HG03066 (cell line): ENCODE measurements at regions not wholly inside any gene's neighbourhood (a gene's known extent, or its start where the extent isn't known, plus 50 kb on each side); places are given as distances from the start of the nearest gene placed in this dataset.

ENCODE experiments used
- ATAC-seq: cut with Tn5 transposase; IDR thresholded peaks from one replicate; pipeline ENCODE4 v1.9.1; 2021; ENCODE audit warnings: low read depth; ENCODE audit not compliant: unreplicated experiment

DNA sequence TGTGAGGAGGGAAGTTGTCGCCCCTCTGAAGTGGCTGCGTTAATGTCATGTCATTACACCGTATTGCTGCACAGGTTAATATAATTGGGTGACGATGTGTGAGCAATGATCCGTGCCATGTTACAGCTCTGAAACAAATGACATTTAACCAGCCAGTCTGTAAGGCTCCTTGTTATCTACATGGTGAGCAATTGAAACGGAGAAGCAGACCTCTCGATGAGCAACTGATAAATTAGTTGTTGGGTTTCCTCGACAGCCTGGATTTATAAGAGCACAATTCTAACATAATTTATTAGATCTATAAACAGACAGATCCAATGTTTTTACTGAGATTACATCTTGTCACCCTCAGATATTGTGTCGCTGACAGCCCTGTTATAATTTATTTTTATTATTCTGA lies 49.9 kb upstream of the MAFB start:
- no peak for ATAC-seq

GRCh38 chr20:40739841-40740240 lies 50.8 kb upstream of the MAFB start:
- ATAC-seq, result no peak

DNA sequence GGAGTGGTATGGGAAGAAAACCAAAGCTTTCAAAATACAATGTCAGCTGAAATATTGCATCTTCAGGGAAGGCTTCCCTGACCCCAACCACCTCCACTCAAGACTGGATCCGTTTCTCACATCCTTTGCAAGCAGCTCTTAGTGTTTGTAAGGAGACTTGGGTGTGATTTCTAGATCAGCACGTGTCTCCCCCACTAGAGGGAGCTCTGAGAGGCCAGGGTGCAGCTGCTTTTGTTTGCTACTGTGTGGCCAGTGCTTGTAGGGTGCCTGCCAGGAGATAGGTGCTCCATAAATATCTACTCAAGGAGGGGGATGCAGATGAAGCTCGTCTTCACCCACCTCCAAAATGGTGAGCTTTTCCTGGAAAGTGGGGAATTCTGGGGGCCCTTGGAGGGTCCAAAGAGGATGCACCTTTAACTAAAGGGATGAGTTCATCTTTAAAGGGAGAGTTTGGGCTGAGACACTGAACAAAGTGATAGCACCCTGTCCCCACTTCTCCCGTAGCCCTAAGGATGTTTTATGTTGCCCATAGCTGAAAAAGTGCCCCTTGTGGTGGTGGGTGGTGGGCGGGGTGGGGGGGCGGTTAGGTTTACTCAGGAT lies 52.6 kb upstream of the MAFB start:
- ATAC-seq, result no peak

DNA sequence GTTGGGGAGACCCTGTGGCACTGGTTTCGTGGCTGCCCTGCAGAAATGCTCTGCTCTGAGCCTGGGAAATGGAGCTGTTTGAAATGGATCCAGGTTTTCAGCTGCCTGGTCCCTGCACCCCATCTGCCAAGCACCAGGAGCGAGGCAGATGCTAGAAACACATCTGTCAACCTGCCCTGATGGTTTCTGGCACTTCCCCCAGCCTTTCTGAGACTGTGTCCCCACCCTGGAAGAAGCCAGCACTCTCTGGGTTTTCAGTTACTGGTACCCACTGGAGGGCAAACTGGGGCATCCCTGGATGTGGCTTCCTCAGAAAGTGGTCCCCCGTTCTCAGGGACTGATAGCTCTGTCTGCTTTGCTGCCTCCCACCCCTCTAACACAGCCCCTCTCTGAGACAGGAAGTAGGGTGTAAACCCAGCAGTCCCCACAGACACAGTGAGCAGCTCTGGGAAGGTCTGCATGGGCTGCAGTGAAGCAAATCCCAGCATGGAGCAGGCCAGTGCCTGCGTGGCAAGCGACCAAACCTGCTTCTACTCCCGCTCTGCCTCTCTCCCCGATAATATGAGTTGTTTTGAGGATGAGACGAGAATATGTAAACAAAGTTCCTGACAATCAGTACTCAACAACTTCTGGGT lies 54.2 kb upstream of the MAFB start:
- ATAC-seq, result no peak

- no peak for ATAC-seq
Observed at GRCh38 chr20:40744072-40744817, 55.2 kb upstream of the MAFB start.

GRCh38 chr20:40744818-40745175 lies 55.8 kb upstream of the MAFB start:
- ATAC-seq, result no peak

GRCh38 chr20:40746251-40746650 lies 57.2 kb upstream of the MAFB start:
- ATAC-seq, result no peak

DNA sequence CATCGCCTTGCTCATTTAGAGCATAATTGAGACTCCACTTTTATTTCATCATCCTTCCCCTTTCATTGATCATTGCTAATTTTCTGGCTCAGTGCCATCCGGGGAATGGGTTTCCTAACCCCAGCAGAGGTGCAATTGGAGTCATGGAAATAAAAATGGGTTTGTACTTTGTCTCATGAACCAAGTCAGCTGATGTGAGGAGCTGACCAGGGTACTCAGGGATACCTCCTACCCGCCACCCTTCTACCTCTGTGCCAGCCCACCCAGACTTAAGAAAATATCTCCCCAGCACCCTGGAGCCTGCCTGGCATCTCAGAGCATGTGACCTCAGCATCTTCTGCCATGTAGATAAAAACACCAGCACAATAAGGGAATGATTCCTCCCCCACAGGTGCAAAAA lies 59.1 kb upstream of the MAFB start:
- ATAC-seq, result no peak

- ATAC-seq, result no peak
Observed at GRCh38 chr20:40749985-40750506, 61.0 kb upstream of the MAFB start.

GRCh38 chr20:40750541-40751035 lies 61.6 kb upstream of the MAFB start:
- ATAC-seq, result no peak

DNA sequence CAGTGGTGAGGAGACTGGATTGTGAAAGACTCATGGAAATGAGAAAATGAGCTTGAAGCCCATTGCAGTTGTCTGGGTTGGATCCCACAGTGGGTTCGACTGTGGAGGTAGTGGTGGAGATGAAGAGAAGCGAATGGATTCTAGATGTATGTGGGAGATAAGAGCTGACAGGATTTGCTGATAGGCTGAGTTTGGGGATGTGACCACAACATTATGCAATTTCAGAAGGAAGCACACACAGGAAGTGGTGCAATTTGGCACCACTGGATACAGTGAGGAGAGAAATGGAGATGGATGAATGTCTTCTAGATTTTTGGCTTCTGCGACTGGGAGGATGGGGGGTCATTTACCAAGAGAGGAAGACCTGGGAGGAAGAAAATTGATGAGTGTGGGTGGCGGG lies 64.4 kb upstream of the MAFB start:
- ATAC-seq, result no peak

GRCh38 chr20:40754339-40754943 lies 65.4 kb upstream of the MAFB start:
- no peak for ATAC-seq

DNA sequence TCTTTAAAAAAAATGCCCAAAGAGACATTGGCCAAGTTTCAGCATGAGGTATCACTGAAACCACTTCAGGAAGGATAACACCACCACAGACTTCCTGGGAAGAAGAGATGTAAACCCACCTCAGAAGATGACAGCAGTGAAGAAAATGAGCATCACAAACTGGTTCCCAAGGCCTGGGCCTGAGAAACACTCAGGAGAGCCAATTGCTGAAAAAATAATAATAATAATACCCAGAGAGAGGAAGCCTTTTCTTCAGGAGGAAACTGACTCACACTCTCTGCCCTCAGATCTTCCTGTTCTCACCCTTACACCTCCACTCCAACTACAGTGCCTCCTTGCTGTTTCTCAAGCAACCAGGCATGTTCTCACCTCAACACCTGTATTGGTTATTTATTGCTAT lies 68.1 kb upstream of the MAFB start:
- no peak for ATAC-seq

DNA sequence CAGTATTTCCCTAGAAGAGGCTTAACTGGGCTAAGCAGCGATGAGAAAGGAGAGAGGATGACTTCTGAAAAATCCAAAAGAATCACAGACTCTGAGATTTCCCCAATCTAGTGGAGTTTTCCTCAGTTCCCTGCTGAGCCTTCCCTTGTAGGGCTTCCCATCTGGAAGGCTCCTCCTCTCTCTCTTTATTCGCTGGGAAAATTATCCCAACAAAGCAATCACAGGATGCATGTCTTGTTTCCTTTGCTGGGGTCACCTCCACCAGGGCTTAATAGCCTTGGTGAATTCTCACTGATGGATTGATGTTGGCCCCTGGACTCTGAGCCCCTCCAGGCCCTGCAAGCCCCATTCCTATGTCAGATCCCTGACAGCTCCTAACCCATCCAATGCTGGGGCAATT lies 69.8 kb upstream of the MAFB start:
- ATAC-seq, result no peak

DNA sequence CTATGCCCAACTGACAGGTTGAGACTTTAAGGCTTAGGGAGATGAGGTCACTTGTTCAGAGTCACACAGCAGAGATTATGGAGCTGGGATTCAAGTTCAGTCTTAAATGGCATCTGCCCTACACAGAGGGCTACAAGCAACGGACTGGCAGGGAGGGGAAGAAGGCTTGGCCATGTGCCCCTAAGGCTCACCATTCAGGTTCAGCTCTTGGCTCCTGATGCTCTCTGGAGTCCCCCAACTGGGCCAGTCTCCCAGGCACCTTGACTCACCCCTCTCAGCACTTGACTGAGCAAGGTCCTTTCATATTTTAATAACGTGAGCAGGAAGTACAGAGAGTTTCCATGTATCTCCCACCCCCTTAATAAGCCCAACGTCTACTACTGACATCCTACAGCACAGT lies 71.4 kb upstream of the MAFB start:
- no peak for ATAC-seq

- ATAC-seq, result no peak
Observed at GRCh38 chr20:40763646-40764295, 74.7 kb upstream of the MAFB start.

GRCh38 chr20:40765814-40766480 lies 76.9 kb upstream of the MAFB start:
- ATAC-seq, result no peak

DNA sequence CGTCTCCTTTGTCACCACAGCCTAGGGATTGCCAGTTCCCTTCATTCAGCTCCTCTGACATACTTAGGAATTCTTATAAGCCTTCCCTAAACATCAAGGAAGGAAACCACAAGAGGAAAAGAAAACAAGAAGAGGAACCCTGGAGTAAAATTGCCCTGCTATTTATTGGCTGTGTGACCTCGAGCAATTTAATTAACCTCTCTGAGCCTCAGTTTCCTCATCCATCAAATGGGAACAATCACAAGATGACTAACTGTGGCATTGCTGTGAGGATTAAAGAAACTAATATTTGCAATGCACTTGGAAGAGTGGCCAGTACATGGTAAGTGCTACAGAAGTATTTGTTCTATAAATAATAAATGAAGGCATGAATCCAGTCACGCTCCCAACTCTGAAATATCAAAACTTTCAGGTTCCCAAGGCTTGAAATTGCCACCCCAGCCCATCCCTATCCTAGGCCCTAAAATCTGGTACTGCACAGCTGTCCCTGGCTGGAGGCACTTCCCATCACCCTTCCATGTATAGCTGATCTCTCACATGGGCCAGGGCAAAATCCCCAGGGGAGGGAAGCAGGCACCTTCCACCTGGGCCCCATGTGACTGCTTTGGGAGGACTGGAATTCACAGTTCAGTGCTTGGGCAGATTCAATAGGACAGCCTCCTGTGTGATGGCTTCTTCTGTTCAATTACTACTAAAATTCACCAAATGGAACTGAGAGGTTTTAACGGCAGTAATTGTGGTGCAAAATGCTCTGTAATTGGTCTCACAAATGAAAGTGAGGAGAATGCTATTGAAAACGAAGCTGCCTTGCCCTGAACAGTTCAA lies 78.0 kb upstream of the MAFB start:
- ATAC-seq, result no peak

DNA sequence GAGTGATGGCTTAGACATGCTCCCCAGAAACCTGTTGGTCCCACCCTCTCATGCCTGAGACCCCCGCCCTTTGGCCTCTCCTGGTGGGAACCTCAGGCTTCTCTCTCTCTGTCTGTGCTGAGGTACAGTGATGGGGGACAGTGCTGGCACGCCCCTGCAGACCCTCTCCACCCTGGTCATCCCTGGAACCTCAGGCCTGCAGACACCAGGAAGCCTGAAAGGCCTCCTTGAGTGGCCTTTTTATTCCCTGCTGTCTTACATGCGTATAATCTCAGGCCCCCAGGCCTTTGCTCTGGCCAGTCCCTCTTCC lies 78.5 kb upstream of the MAFB start:
- no peak for ATAC-seq

DNA sequence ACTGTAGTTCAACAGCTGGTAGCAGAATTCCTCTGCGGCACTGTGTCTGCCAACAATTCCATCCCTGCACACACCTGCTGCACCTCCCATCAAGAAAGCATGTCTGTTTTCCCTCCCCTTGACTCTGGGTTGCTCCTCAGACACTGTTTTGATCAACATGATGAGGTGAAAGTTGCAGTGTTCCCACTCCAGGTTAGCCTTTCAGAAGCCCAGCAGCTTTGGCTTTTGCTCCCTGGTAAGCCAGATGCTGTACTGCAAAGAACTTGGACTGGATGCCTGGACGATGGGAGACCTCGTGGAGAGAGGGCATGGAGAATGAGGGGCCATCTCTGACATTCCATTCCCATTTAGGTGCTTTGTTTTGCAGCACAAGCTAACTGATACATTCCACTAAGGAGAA lies 79.1 kb upstream of the MAFB start:
- ATAC-seq, result no peak
